HL-60 (cell line): ENCODE measurements at regions not wholly inside any gene's neighbourhood (a gene's known extent, or its start where the extent isn't known, plus 50 kb on each side); places are given as distances from the start of the nearest gene placed in this dataset.
"Not testable (repeated sequence)": the region's sequence is repeated elsewhere in the genome, so short reads cannot be mapped to it uniquely, and the experiment has no call there.

Experiments
- DNase-seq, 2 experiments: peaks; one replicate each; pipeline ENCODE4 v3.0.0-alpha.2; 2010 to 2020; ENCODE audit warnings: low read depth in 1 of 2, low spot score in 1 of 2
- H3K27ac ChIP-seq: fragments of 250-450 bp; sonication (Bioruptor Pico); replicated peaks from 2 replicates; pipeline ENCODE4 v1.5.1; 2020; ENCODE audit warnings: mild to moderate bottlenecking, moderate library complexity
- H3K27me3 ChIP-seq: fragments of 250-450 bp; sonication (Bioruptor Pico); 2 replicates; pipeline ENCODE4 v1.5.1; 2021; ENCODE audit warnings: mild to moderate bottlenecking, moderate library complexity; ENCODE audit not compliant: insufficient read depth, poor library complexity, severe bottlenecking
- H3K4me3 ChIP-seq: replicated peaks from 2 replicates; pipeline ENCODE4 v1.5.1; 2011; ENCODE audit warnings: mild to moderate bottlenecking, control low read depth, low read length; ENCODE audit not compliant: insufficient read depth
- GABPA ChIP-seq: IDR thresholded peaks from 2 replicates; pipeline ENCODE4 v1.6.1; 2012; ENCODE audit warnings: low read depth
- POLR2AphosphoS5 ChIP-seq: IDR thresholded peaks from 2 replicates; pipeline ENCODE4 v1.6.1; 2012; ENCODE audit warnings: low read depth
- SPI1 ChIP-seq: IDR thresholded peaks from 2 replicates; pipeline ENCODE4 v1.6.1; 2012; ENCODE audit warnings: low read depth, mild to moderate bottlenecking, borderline replicate concordance
- TF ChIP-seq, protein P1 (sequence below): IDR thresholded peaks from one replicate; pipeline ENCODE4 v1.5.1; 2011; ENCODE audit warnings: low read length, control low read depth, inconsistent platforms; ENCODE audit not compliant: insufficient read depth
- TF ChIP-seq, protein P2 (sequence below): IDR thresholded peaks from 2 replicates; pipeline ENCODE4 v1.6.1; 2012; ENCODE audit warnings: low read depth; ENCODE audit not compliant: insufficient replicate concordance

DNA sequence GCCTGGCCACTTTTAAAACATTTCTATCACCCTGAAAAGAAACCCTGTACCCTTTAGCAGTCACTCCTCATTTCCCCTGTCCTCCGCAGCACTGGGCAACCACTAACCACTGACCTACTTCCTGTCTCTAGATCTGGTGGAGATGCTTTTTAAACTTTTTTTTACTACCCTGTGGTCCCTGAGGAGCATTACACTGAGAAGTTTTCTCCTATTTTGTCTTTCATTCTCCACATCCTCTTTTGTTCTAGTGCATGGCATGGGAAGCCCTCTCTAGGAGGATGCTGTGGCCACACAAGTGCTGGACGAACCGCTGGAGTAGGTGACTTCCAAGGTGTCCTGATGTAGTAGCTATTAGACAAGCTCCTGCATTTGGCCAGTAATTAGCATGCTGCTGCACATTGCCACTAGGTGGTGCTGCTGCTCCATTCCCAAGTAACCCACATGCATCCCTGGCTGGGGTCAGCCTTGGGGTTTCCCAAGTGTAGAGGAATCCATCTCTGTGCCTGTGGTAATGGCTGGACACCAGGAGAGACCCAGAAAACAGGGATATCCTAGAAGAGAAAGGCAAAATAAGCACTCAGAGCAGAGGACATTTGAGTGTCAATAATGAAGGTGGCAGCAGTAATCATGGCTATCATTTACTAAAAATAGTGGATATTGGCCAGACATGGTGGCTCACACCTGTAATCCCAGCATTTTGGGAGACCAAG is 143.8 kb upstream of the CRHR1 start:
- Histone ChIP-seq H3K4me3 (no peak overlapping the region), H3K27me3 (no peaks in the 10 kb centered on the region), H3K27ac (no peak overlapping the region)
- peak; percentile 40 to 69 for DNase-seq
- TF ChIP-seq GABPA, result no peak
- TF ChIP-seq, protein P1, sequence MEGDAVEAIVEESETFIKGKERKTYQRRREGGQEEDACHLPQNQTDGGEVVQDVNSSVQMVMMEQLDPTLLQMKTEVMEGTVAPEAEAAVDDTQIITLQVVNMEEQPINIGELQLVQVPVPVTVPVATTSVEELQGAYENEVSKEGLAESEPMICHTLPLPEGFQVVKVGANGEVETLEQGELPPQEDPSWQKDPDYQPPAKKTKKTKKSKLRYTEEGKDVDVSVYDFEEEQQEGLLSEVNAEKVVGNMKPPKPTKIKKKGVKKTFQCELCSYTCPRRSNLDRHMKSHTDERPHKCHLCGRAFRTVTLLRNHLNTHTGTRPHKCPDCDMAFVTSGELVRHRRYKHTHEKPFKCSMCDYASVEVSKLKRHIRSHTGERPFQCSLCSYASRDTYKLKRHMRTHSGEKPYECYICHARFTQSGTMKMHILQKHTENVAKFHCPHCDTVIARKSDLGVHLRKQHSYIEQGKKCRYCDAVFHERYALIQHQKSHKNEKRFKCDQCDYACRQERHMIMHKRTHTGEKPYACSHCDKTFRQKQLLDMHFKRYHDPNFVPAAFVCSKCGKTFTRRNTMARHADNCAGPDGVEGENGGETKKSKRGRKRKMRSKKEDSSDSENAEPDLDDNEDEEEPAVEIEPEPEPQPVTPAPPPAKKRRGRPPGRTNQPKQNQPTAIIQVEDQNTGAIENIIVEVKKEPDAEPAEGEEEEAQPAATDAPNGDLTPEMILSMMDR, result peak; percentile 99

DNA sequence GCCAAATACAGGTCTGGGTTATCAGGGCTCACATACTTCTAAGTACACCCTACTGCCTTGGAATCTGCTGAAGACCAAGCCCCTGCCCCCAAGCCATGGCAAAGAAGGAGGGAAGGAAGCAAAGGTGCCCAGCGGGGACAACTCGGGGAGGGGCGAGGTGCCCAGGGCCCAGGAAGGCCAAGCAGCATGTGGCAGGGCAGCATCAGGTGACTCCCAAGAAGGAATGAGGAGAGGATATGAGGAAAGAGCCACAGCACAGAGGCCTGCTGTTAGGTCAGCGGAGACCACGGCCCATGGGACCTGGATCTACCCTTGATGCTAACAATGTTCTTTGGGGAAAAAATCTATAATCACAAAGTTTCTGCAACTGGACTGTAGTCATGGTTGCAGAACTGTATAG is 142.6 kb upstream of the CRHR1 start:
- TF ChIP-seq SPI1 (no peak), GABPA (no peak), POLR2AphosphoS5 (no peak)
- TF ChIP-seq, protein P1, result no peak
- TF ChIP-seq, protein P2, sequence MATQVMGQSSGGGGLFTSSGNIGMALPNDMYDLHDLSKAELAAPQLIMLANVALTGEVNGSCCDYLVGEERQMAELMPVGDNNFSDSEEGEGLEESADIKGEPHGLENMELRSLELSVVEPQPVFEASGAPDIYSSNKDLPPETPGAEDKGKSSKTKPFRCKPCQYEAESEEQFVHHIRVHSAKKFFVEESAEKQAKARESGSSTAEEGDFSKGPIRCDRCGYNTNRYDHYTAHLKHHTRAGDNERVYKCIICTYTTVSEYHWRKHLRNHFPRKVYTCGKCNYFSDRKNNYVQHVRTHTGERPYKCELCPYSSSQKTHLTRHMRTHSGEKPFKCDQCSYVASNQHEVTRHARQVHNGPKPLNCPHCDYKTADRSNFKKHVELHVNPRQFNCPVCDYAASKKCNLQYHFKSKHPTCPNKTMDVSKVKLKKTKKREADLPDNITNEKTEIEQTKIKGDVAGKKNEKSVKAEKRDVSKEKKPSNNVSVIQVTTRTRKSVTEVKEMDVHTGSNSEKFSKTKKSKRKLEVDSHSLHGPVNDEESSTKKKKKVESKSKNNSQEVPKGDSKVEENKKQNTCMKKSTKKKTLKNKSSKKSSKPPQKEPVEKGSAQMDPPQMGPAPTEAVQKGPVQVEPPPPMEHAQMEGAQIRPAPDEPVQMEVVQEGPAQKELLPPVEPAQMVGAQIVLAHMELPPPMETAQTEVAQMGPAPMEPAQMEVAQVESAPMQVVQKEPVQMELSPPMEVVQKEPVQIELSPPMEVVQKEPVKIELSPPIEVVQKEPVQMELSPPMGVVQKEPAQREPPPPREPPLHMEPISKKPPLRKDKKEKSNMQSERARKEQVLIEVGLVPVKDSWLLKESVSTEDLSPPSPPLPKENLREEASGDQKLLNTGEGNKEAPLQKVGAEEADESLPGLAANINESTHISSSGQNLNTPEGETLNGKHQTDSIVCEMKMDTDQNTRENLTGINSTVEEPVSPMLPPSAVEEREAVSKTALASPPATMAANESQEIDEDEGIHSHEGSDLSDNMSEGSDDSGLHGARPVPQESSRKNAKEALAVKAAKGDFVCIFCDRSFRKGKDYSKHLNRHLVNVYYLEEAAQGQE, result no peak
- DNase-seq, result no peak
- H3K27me3 ChIP-seq, result no peaks in the 10 kb centered on the region
- H3K4me3 ChIP-seq, result no peak overlapping the region
- no peak overlapping the region for H3K27ac ChIP-seq

DNA sequence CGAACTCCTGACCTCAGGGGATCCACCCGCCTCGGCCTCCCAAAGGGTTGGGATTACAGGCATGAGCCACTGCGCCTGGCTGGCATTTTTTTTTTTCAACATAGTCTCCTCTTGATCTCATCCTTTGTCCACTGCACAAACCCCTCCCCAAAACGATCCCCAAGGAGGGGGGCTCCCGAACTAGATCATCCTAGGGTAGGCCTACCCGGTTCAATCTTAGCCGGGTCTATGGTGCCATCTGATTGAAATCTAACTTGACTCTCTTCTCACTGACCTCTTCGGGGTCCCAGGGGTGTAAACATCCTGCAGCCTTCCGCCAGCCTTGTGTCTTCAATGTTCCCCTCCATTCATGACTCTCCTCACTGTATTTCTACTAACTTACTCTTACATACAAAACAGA is 140.5 kb upstream of the CRHR1 start:
- H3K4me3 ChIP-seq, result no peak overlapping the region
- H3K27ac ChIP-seq, result no peak overlapping the region
- DNase-seq, result no peak
- H3K27me3 ChIP-seq, result peaks cover 3% of the 10 kb centered on the region
- TF ChIP-seq POLR2AphosphoS5 (no peak), GABPA (no peak), SPI1 (no peak)
- TF ChIP-seq, protein P1, result no peak
- TF ChIP-seq, protein P2, result no peak

DNA sequence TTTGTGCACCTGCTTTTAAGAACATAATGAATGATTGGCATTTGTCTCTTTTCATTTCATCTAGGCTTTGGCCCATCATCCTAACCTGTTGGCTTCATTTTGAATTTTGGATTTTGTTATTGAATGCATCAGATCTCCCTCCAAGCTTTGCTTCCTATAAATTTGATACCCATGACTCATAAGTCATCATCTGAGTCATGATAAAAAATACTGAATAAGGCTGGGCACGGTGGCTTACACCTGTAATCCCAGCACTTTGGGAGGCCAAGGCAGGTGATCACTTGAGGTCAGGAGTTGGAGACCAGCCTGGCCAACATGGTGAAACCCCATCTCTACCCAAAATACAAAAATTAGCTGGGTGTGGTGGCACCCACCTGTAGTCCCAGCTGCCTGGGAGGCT is 139.5 kb upstream of the CRHR1 start:
- not testable (repeated sequence) for DNase-seq, H3K27ac ChIP-seq, H3K27me3 ChIP-seq, H3K4me3 ChIP-seq
